GM12878 (cell line): ENCODE measurements at regions not wholly inside any gene's neighbourhood (a gene's known extent, or its start where the extent isn't known, plus 50 kb on each side); places are given as distances from the start of the nearest gene placed in this dataset.

Experiments used
- ATAC-seq: fragments of 200-7000 bp; cut with Tn5 transposase; 3 replicates; pipeline ENCODE4 v1.9.1; 2020; ENCODE audit warnings: mild to moderate bottlenecking, moderate library complexity
- BruUV-seq: library from RNA; stranded (reverse); fragments of 400-500 nt; replicated peaks from 2 replicates; lab custom pipeline; 2021; lab: Mats Ljungman, UMichigan
- CTCF ChIA-PET: fragments of 300-600 bp; sonication (Branson Sonifier 250); formaldehyde crosslinking; extraction: SDS; loops from one replicate; lab custom pipeline; 2021; ENCODE audit warnings: inconsistent platforms; lab: Yijun Ruan, JAX
- POLR2A ChIA-PET: fragments of 350-600 bp; formaldehyde crosslinking; extraction: SDS; loops from one replicate; lab custom pipeline; 2021; ENCODE audit warnings: inconsistent platforms; lab: Charles Lee
- RAD21 ChIA-PET: fragments of 300-600 bp; sonication (Branson Sonifier 250); formaldehyde crosslinking; loops from one replicate; lab custom pipeline; 2023; ENCODE audit warnings: antibody characterized with exemption; ENCODE audit not compliant: unreplicated experiment; lab: Charles Lee
- SMC1A ChIA-PET: fragments of 300-600 bp; sonication (Branson Sonifier 250); formaldehyde crosslinking; loops from one replicate; lab custom pipeline; 2023; ENCODE audit not compliant: unreplicated experiment, uncharacterized antibody; lab: Charles Lee
- DNase-seq: peaks from one replicate; pipeline ENCODE4 v3.0.0-alpha.2; 2011; ENCODE audit warnings: low read depth, low spot score
- FAIRE-seq: peaks from 3 replicates; lab custom pipeline; 2011; peaks lifted over from hg19 to GRCh38; lab: Jason Lieb, UNC
- H2AFZ ChIP-seq: 2 replicates; pipeline ENCODE4 v1.6.0; 2011; ENCODE audit warnings: low read depth, low read length, control low read depth; ENCODE audit not compliant: control insufficient read depth
- H3K27ac ChIP-seq: 2 replicates; pipeline ENCODE4 v1.5.1; 2011; ENCODE audit warnings: control low read depth; ENCODE audit not compliant: control insufficient read depth, insufficient read depth
- H3K27me3 ChIP-seq, 2 experiments: replicated peaks in 1 of 2; 2 replicates each; pipeline versions ENCODE4 v1.6.0 to v1.6.1; 2011; ENCODE audit warnings: low read length in 1 of 2; ENCODE audit not compliant: control insufficient read depth in 2 of 2, insufficient read depth in 2 of 2
- H3K36me3 ChIP-seq, 2 experiments: 2 replicates each; pipeline ENCODE4 v1.5.1; 2011; ENCODE audit warnings: low read length in 1 of 2; ENCODE audit not compliant: control insufficient read depth in 2 of 2, insufficient read depth in 2 of 2
- H3K4me1 ChIP-seq: 2 replicates; pipeline ENCODE4 v1.6.1; 2011; ENCODE audit warnings: mild to moderate bottlenecking, low read length, moderate library complexity, mixed read lengths; ENCODE audit not compliant: control insufficient read depth, insufficient read depth
- H3K4me2 ChIP-seq: 2 replicates; pipeline ENCODE4 v1.6.0; 2011; ENCODE audit warnings: control low read depth; ENCODE audit not compliant: control insufficient read depth, insufficient read depth
- H3K4me3 ChIP-seq: fragments of 200-600 bp; sonication (generic); 2 replicates; pipeline ENCODE4 v1.5.1; 2016
- H3K79me2 ChIP-seq: 2 replicates; pipeline ENCODE4 v1.6.0; 2011; ENCODE audit warnings: low read length; ENCODE audit not compliant: control insufficient read depth, insufficient read depth
- H3K9ac ChIP-seq: 2 replicates; pipeline ENCODE4 v1.8.0; 2011; ENCODE audit warnings: low read length, control low read depth, mixed read lengths; ENCODE audit not compliant: control insufficient read depth, insufficient read depth
- H3K9me3 ChIP-seq: replicated peaks from 3 replicates; pipeline ENCODE4 v1.5.1; 2011; ENCODE audit warnings: mild to moderate bottlenecking, low read length; ENCODE audit not compliant: control insufficient read depth, insufficient read depth
- H4K20me1 ChIP-seq: 2 replicates; pipeline ENCODE4 v1.6.0; 2011; ENCODE audit not compliant: control insufficient read depth, insufficient read depth
- CBFB ChIP-seq: IDR thresholded peaks from 2 replicates; pipeline ENCODE4 v1.6.1; 2016; ENCODE audit warnings: antibody characterized with exemption, low read depth
- CREM ChIP-seq: IDR thresholded peaks from 2 replicates; pipeline ENCODE4 v1.6.1; 2014; ENCODE audit warnings: antibody characterized with exemption, low read depth
- E2F8 ChIP-seq: fragments of 450-650 bp; IDR thresholded peaks from 2 replicates; pipeline ENCODE4 v1.6.1; 2018; ENCODE audit warnings: mild to moderate bottlenecking, low read depth, moderate library complexity; ENCODE audit not compliant: partially characterized antibody
- ESRRA ChIP-seq: IDR thresholded peaks from 2 replicates; pipeline ENCODE4 v1.6.1; 2012; ENCODE audit warnings: mild to moderate bottlenecking, low read length, improper control_type of control experiment
- EZH2 ChIP-seq: IDR thresholded peaks from 2 replicates; pipeline ENCODE4 v1.6.1; 2012; ENCODE audit warnings: low read depth, mild to moderate bottlenecking, control low read depth, inconsistent platforms, low read length, borderline replicate concordance; ENCODE audit not compliant: control insufficient read depth
- IRF4 ChIP-seq: IDR thresholded peaks from 2 replicates; pipeline ENCODE4 v1.6.1; 2011; ENCODE audit warnings: low read depth, low read length
- JUNB ChIP-seq: IDR thresholded peaks from 2 replicates; pipeline ENCODE4 v1.6.1; 2016; ENCODE audit warnings: antibody characterized with exemption, mild to moderate bottlenecking
- MEF2A ChIP-seq: IDR thresholded peaks from 2 replicates; pipeline ENCODE4 v1.6.1; 2011; ENCODE audit warnings: low read depth, mild to moderate bottlenecking, low read length, moderate library complexity; ENCODE audit not compliant: insufficient read depth
- NKRF ChIP-seq: fragments of 450-650 bp; conservative IDR thresholded peaks from 2 replicates; pipeline ENCODE4 v1.6.1; 2017; ENCODE audit warnings: mild to moderate bottlenecking, moderate library complexity
- PBX3 ChIP-seq: IDR thresholded peaks from 2 replicates; pipeline ENCODE4 v1.6.1; 2011; ENCODE audit warnings: mild to moderate bottlenecking, low read depth, low read length, moderate library complexity; ENCODE audit not compliant: insufficient replicate concordance
- RBBP5 ChIP-seq: fragments of 200-600 bp; sonication (generic); conservative IDR thresholded peaks from 2 replicates; pipeline ENCODE4 v1.6.1; 2016
- SPI1 ChIP-seq: IDR thresholded peaks from 2 replicates; pipeline ENCODE4 v1.6.1; 2011; ENCODE audit warnings: low read depth, mild to moderate bottlenecking, low read length, moderate library complexity, borderline replicate concordance; ENCODE audit not compliant: insufficient read depth
- STAT3 ChIP-seq: IDR thresholded peaks from 2 replicates; pipeline ENCODE4 v1.6.1; 2011; ENCODE audit warnings: low read depth, low read length, improper control_type of control experiment
- TBL1XR1 ChIP-seq: IDR thresholded peaks from 2 replicates; pipeline ENCODE4 v1.6.1; 2012; ENCODE audit warnings: low read depth, low read length, improper control_type of control experiment
- WGBS: methylation state at CpG from one replicate; pipeline ENCODE4 v1.1.6; 2016; ENCODE audit warnings: low lambda C conversion rate; ENCODE audit not compliant: insufficient replicate concordance, insufficient coverage; ENCODE audit errors: missing lambda C conversion rate; 5-methylcytosine and 5-hydroxymethylcytosine counted together
- in situ Hi-C: fragments of 300-500 bp; cut with MboI; formaldehyde crosslinking; loops from 9 replicates; pipeline ENCODE4 v1.14.3; 2018; ENCODE audit warnings: mixed read lengths
- intact Hi-C: fragments of 100-400 bp; cut with micrococcal nuclease; formaldehyde crosslinking; loops from one replicate; pipeline ENCODE4 v1.14.2; 2022; ENCODE audit not compliant: unreplicated experiment

GRCh38 chr3:124542214-124542869, 187.9 kb upstream of the UMPS start (continued):
- TF ChIP-seq NKRF (no peak), EZH2 (no peak), MEF2A (no peak), IRF4 (no peak), PBX3 (no peak), SPI1 (no peak)

- ChIA-PET CTCF (no interaction called here), SMC1A (no interaction called here), RAD21 (no interaction called here), POLR2A (no interaction called here)
- Histone ChIP-seq H3K4me1 (no peaks in the 10 kb centered on the region), H3K9me3 (no peaks in the 10 kb centered on the region), H3K9ac (no peak overlapping the region), H3K27me3 (no peaks in the 10 kb centered on the region; a peak in 1 of 4 replicates), H2AFZ (no peak overlapping the region), H3K4me2 (no peak overlapping the region), H3K79me2 (no peaks in the 10 kb centered on the region), H3K27ac (no peak overlapping the region), H3K4me3 (no peak overlapping the region), H3K36me3 (no peaks in the 10 kb centered on the region), H4K20me1 (no peaks in the 10 kb centered on the region)
- in situ Hi-C loops: no loop called here
- no peak for FAIRE-seq
- no peak for DNase-seq
- WGBS: 62% methylated on average over 3 of the region's 3 CpGs
- no TSS peak for BruUV-seq
- no peak for ATAC-seq
- TF ChIP-seq STAT3: no peak
- no peak for TF ChIP-seq TBL1XR1
- no peak for TF ChIP-seq ESRRA
- no peak for TF ChIP-seq E2F8
- no peak for TF ChIP-seq CBFB
- TF ChIP-seq RBBP5: no peak
- no peak for TF ChIP-seq CREM
- no peak for TF ChIP-seq JUNB
- TF ChIP-seq, all 136 proteins: peak for 0
- intact Hi-C loops: no loop called here
These were observed 184.4 kb upstream of the UMPS start for GRCh38 chr3:124545891-124546290.
